ENCODE measurements at regions not wholly inside any gene's neighbourhood (a gene's known extent, or its start where the extent isn't known, plus 50 kb on each side); places are given as distances from the start of the nearest gene placed in this dataset.
"Not testable (repeated sequence)": the region's sequence is repeated elsewhere in the genome, so short reads cannot be mapped to it uniquely, and the experiment has no call there.

DNA sequence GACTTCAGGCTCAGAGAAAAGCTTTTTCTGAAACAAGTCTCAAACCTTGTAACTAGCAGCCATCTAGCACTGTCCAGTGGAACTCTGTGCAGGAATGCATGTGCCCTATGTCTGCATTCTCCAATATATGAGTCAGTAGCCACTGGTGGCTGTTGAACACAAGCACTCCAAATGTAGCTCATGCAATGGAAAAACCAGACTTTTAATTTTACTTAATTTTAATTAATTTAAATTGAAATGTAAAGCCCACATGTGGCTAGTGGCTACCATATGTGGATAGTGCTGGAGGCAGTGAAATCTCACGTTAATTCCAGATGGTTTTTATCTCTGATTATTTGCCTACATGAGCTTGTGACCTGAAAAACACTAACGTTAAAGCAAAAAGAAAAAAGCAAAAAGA lies 225.1 kb downstream of the GATA3 start:
- H3K27me3 ChIP-seq: no peaks in the 10 kb centered on the region
- TF ChIP-seq, protein P1, sequence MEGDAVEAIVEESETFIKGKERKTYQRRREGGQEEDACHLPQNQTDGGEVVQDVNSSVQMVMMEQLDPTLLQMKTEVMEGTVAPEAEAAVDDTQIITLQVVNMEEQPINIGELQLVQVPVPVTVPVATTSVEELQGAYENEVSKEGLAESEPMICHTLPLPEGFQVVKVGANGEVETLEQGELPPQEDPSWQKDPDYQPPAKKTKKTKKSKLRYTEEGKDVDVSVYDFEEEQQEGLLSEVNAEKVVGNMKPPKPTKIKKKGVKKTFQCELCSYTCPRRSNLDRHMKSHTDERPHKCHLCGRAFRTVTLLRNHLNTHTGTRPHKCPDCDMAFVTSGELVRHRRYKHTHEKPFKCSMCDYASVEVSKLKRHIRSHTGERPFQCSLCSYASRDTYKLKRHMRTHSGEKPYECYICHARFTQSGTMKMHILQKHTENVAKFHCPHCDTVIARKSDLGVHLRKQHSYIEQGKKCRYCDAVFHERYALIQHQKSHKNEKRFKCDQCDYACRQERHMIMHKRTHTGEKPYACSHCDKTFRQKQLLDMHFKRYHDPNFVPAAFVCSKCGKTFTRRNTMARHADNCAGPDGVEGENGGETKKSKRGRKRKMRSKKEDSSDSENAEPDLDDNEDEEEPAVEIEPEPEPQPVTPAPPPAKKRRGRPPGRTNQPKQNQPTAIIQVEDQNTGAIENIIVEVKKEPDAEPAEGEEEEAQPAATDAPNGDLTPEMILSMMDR (IDR thresholded peaks at IDR 0.05): no peak
- ATAC-seq (no peak), FAIRE-seq (no peak), DNase-seq (no peak)
- H3K4me3 ChIP-seq: no peak overlapping the region
- 33 to 42% methylated on average over 2 of the region's 2 CpGs for WGBS, 2 donors
- intact Hi-C loops (cut with DNase I): no loop called here
- no peaks in the 10 kb centered on the region for H3K9me3 ChIP-seq
- no peak overlapping the region for H3K27ac ChIP-seq
- H3K36me3 ChIP-seq: no peaks in the 10 kb centered on the region
- no peaks in the 10 kb centered on the region for H3K4me1 ChIP-seq

GRCh38 chr10:8280946-8281345 lies 226.5 kb downstream of the GATA3 start:
- TF ChIP-seq, protein P1 (IDR thresholded peaks at IDR 0.05): no peak
- H3K27ac ChIP-seq: no peak overlapping the region
- no peaks in the 10 kb centered on the region for H3K4me1 ChIP-seq
- no peak overlapping the region for H3K4me3 ChIP-seq
- no peaks in the 10 kb centered on the region for H3K36me3 ChIP-seq
- no peaks in the 10 kb centered on the region for H3K27me3 ChIP-seq
- intact Hi-C loops (cut with DNase I): no loop called here
- no peak for DNase-seq
- FAIRE-seq: no peak
- 72 to 74% methylated on average over 7 of the region's 7 CpGs for WGBS, 2 donors
- no peaks in the 10 kb centered on the region for H3K9me3 ChIP-seq
- no peak for ATAC-seq

- no peak overlapping the region for H3K27ac ChIP-seq
- H3K9me3 ChIP-seq: no peaks in the 10 kb centered on the region
- FAIRE-seq: no peak
- H3K4me3 ChIP-seq: no peak overlapping the region
- TF ChIP-seq, protein P1 (IDR thresholded peaks at IDR 0.05): no peak
- no peak for DNase-seq
- no peaks in the 10 kb centered on the region for H3K4me1 ChIP-seq
- ATAC-seq: no peak
- WGBS, 2 donors: 41 to 59% methylated on average over 4 of the region's 4 CpGs
- H3K36me3 ChIP-seq: no peaks in the 10 kb centered on the region
- intact Hi-C loops (cut with DNase I): no loop called here
- H3K27me3 ChIP-seq: no peaks in the 10 kb centered on the region
Measured at GRCh38 chr10:8282340-8282739, 227.9 kb downstream of the GATA3 start.

DNA sequence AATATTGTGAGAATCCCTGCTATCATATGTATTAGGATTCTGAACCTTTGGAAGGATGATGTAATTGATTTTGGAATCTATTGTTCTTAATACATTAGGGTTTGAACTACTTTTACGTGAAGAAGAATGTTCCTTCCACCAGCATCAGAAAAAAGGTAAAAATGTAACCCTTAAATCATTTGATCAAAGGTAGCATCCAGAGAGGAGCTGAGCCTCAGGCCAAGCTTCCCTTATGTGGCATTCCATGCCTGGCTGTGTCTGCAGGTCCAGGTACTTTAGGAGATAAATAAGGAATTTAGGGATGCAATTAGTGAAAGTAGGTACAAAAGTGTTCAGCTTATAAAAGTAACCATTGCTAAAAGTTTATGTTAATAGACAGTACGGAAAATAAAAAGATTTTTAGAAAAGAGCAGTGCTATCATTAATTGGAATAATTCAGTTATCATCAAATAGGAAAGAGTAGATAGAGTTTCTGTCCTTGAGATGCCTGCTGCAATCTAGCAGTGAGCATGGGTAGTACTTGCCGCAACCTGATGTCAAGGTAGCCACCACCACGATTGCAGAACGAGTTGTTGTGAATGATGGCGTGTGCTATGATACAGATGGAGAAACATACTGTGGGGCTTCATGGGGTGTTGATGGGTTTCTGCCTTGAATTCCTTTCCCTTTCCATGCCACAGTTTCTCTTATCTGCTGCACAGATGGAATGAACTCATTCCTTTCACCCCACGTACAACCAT lies 228.8 kb downstream of the GATA3 start:
- intact Hi-C loops (cut with DNase I): no loop called here
- 68 to 72% methylated on average over 7 of the region's 7 CpGs for WGBS, 2 donors

GRCh38 chr10:8283986-8284385 lies 229.5 kb downstream of the GATA3 start:
- 73 to 85% methylated on average over 11 of the region's 11 CpGs for WGBS, 2 donors
- DNase-seq (no peak), ATAC-seq (no peak), FAIRE-seq (no peak)
- H3K27ac ChIP-seq: no peak overlapping the region
- peaks cover 0 to 4% (median 0%) of the 10 kb centered on the region in 4 donors for H3K27me3 ChIP-seq
- no peaks in the 10 kb centered on the region for H3K36me3 ChIP-seq
- intact Hi-C loops (cut with DNase I): no loop called here
- no peak overlapping the region for H3K4me3 ChIP-seq
- TF ChIP-seq, protein P1 (IDR thresholded peaks at IDR 0.05): no peak
- no peaks in the 10 kb centered on the region for H3K4me1 ChIP-seq
- no peaks in the 10 kb centered on the region for H3K9me3 ChIP-seq

More for the DNA sequence above, 228.8 kb downstream of the GATA3 start:
- Histone ChIP-seq H3K36me3 (no peaks in the 10 kb centered on the region), H3K4me3 (no peak overlapping the region), H3K27ac (no peak overlapping the region), H3K4me1 (no peaks in the 10 kb centered on the region), H3K9me3 (no peaks in the 10 kb centered on the region), H3K27me3 (peaks cover 0 to 4% (median 0%) of the 10 kb centered on the region in 4 donors)
- TF ChIP-seq, protein P1 (IDR thresholded peaks at IDR 0.05): no peak
- DNase-seq (no peak), ATAC-seq (no peak), FAIRE-seq (no peak)

DNA sequence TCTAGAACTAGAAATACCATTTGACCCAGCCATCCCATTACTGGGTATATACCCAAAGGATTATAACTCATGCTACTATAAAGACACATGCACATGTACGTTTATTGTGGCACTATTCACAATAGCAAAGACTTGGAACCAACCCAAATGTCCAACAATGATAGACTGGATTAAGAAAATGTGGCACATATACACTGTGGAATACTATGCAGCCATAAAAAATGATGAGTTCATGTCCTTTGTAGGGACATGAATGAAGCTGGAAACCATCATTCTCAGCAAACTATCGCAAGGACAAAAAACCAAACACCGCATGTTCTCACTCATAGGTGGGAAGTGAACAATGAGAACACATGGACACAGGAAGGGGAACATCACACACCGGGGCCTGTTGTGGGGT lies 231.5 kb downstream of the GATA3 start:
- H3K4me3 ChIP-seq; H3K4me1 ChIP-seq; DNase-seq; FAIRE-seq; H3K9me3 ChIP-seq; intact Hi-C loops (cut with DNase I); H3K27ac ChIP-seq; H3K27me3 ChIP-seq; ATAC-seq; H3K36me3 ChIP-seq: not testable (repeated sequence)
- WGBS, 2 donors: 60 to 76% methylated on average over 1 to 4 of the region's 4 CpGs
